Fibroblast of lung (primary cell): ENCODE measurements at regions not wholly inside any gene's neighbourhood (a gene's known extent, or its start where the extent isn't known, plus 50 kb on each side); places are given as distances from the start of the nearest gene placed in this dataset.

Experiments
- DNase-seq, 2 donors: peaks; one replicate each; pipeline versions ENCODE4 v3.0.0 to v3.0.0-alpha.2; 2010; ENCODE audit warnings: low read depth in 2 of 2
- H2AFZ ChIP-seq: 2 replicates; pipeline ENCODE4 v1.5.1; 2012; ENCODE audit warnings: low read length, control low read depth, inconsistent platforms
- H3K27ac ChIP-seq: 2 replicates; pipeline ENCODE4 v1.5.1; 2011; ENCODE audit warnings: low read length, control low read depth; ENCODE audit not compliant: insufficient read depth
- H3K27me3 ChIP-seq: 2 replicates; pipeline ENCODE4 v1.5.1; 2011; ENCODE audit warnings: mild to moderate bottlenecking, low read length; ENCODE audit not compliant: control insufficient read depth, insufficient read depth
- H3K36me3 ChIP-seq: 2 replicates; pipeline ENCODE4 v1.5.1; 2011; ENCODE audit warnings: low read length; ENCODE audit not compliant: control insufficient read depth, insufficient read depth
- H3K4me1 ChIP-seq: 2 replicates; pipeline ENCODE4 v1.5.1; 2011; ENCODE audit warnings: low read length; ENCODE audit not compliant: control insufficient read depth, insufficient read depth; ENCODE audit errors: extremely low read depth
- H3K4me2 ChIP-seq: 2 replicates; pipeline ENCODE4 v1.5.1; 2011; ENCODE audit warnings: low read length, control low read depth; ENCODE audit not compliant: insufficient read depth; ENCODE audit errors: extremely low read depth
- H3K4me3 ChIP-seq, 4 experiments: fragments of 200-600 bp in 1 of 4; sonication (generic) in 1 of 4; replicated peaks in 1 of 4; 2 replicates each; pipeline ENCODE4 v1.5.1; 2011 to 2016; ENCODE audit warnings: low read length in 4 of 4, low read depth in 3 of 4, mild to moderate bottlenecking in 3 of 4, control low read depth in 2 of 4, inconsistent platforms in 1 of 4, mixed read lengths in 1 of 4; ENCODE audit not compliant: insufficient read depth in 1 of 4; ENCODE audit errors: control extremely low read depth in 1 of 4
- H3K79me2 ChIP-seq: 2 replicates; pipeline ENCODE4 v1.5.1; 2012; ENCODE audit warnings: mild to moderate bottlenecking, low read length, inconsistent platforms; ENCODE audit not compliant: control insufficient read depth, insufficient read depth
- H3K9ac ChIP-seq: 2 replicates; pipeline ENCODE4 v1.5.1; 2011; ENCODE audit warnings: mild to moderate bottlenecking, low read length, control low read depth; ENCODE audit not compliant: insufficient read depth
- H3K9me3 ChIP-seq: 2 replicates; pipeline ENCODE4 v1.5.1; 2012; ENCODE audit warnings: low read depth, low read length; ENCODE audit not compliant: control insufficient read depth, insufficient read depth
- H4K20me1 ChIP-seq: 2 replicates; pipeline ENCODE4 v1.5.1; 2011; ENCODE audit warnings: low read length; ENCODE audit not compliant: control insufficient read depth, insufficient read depth; ENCODE audit errors: extremely low read depth
- EZH2 ChIP-seq: IDR thresholded peaks from 2 replicates; pipeline ENCODE4 v1.5.1; 2012; ENCODE audit warnings: low read length, control low read depth, mild to moderate bottlenecking; ENCODE audit errors: missing control alignments
- TF ChIP-seq, protein P1 (sequence below), 2 donors: IDR thresholded peaks in 1 of 2; conservative IDR thresholded peaks in 1 of 2; 1 replicate in 1 of 2; 2 replicates in 1 of 2; pipeline ENCODE4 v1.5.1; 2011 to 2012; ENCODE audit warnings: low read length in 2 of 2, control low read depth in 1 of 2, inconsistent platforms in 1 of 2, low read depth in 1 of 2, mild to moderate bottlenecking in 1 of 2

DNA sequence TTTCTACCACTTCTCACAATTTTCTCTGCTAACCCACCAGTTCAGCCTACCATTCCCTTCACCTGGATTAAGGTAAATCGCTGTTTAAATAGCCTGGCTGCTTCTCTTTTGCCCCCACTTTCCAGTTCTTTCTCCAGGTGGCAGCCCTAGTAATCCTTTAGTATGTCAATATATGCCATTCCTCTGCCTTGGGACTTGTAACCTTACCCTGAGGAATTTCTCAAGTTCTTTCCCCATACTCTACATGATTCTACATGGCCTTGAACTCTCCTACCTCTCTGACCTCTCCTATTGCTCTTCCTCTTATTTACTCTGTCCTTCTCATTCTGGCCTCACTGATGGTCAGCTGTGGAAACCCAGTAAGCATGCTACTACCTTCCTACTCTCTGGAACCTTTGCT, 546.0 kb downstream of the PLA2G4A start:
- TF ChIP-seq, protein P1, sequence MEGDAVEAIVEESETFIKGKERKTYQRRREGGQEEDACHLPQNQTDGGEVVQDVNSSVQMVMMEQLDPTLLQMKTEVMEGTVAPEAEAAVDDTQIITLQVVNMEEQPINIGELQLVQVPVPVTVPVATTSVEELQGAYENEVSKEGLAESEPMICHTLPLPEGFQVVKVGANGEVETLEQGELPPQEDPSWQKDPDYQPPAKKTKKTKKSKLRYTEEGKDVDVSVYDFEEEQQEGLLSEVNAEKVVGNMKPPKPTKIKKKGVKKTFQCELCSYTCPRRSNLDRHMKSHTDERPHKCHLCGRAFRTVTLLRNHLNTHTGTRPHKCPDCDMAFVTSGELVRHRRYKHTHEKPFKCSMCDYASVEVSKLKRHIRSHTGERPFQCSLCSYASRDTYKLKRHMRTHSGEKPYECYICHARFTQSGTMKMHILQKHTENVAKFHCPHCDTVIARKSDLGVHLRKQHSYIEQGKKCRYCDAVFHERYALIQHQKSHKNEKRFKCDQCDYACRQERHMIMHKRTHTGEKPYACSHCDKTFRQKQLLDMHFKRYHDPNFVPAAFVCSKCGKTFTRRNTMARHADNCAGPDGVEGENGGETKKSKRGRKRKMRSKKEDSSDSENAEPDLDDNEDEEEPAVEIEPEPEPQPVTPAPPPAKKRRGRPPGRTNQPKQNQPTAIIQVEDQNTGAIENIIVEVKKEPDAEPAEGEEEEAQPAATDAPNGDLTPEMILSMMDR (conservative IDR thresholded peaks at IDR 0.05 in 1 of 2, IDR thresholded peaks at IDR 0.05 in 1 of 2; ENCODE audit: low read depth in 1 of 2, low read length in 2 of 2) = no peak
- no peak for TF ChIP-seq EZH2
- Histone ChIP-seq H3K79me2 (no peaks in the 10 kb centered on the region), H3K4me3 (no peak overlapping the region), H3K4me2 (no peak overlapping the region), H3K4me1 (no peaks in the 10 kb centered on the region), H3K27me3 (no peaks in the 10 kb centered on the region), H3K36me3 (no peaks in the 10 kb centered on the region), H3K27ac (no peak overlapping the region), H3K9ac (no peak overlapping the region), H3K9me3 (no peaks in the 10 kb centered on the region), H4K20me1 (no peaks in the 10 kb centered on the region), H2AFZ (no peak overlapping the region)
- DNase-seq = no peak

DNA sequence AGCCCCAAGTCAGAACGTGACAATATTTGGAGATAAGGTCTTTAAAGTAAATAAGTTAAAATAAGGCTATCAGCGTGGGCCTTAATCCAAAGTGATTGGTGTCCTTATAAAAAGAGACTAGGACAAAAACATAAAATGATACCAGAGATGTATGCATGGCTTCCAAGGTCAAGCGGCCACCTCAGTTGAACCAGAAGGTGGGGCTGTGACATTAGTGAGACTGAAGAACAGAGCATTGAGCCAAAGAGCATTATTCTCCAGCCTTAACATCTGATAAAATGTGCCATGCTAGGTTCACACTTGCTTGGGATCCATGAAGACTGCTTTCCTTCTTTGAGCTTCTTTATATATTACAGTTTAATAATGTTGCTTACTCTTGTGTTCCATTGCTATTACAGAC, 554.6 kb downstream of the PLA2G4A start:
- Histone ChIP-seq H3K4me3 (no peak overlapping the region), H3K36me3 (no peaks in the 10 kb centered on the region), H3K4me1 (no peaks in the 10 kb centered on the region), H3K4me2 (no peak overlapping the region), H3K9me3 (no peaks in the 10 kb centered on the region), H4K20me1 (no peaks in the 10 kb centered on the region), H3K79me2 (no peaks in the 10 kb centered on the region), H3K27ac (no peak overlapping the region), H3K27me3 (no peaks in the 10 kb centered on the region), H3K9ac (no peak overlapping the region), H2AFZ (no peak overlapping the region)
- no peak for DNase-seq
- TF ChIP-seq, protein P1 (conservative IDR thresholded peaks at IDR 0.05 in 1 of 2, IDR thresholded peaks at IDR 0.05 in 1 of 2; ENCODE audit: low read depth in 1 of 2, low read length in 2 of 2) = no peak
- TF ChIP-seq EZH2 = no peak

DNA sequence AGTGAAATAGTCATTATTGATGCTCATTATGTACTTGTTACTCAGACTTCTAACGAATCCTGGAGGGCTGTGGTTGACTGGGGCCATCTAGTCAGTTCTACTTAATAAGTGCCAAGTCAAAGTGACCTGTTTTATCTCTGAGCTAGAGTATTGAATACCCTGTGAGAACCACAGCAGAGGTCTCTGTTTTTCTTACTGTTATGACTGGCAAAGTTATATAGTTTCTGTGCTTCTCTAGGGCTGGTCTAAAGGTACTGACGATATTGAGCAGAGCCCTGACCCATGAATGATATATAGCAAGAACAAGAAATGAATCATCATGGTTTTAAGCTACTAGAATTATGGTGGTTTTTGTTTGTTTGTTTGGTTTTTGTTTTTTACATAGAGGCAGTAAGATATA, 555.8 kb downstream of the PLA2G4A start:
- no peak overlapping the region for H3K27ac ChIP-seq
- no peak overlapping the region for H2AFZ ChIP-seq
- no peak overlapping the region for H3K9ac ChIP-seq
- no peak for DNase-seq
- no peaks in the 10 kb centered on the region for H3K79me2 ChIP-seq
- no peak overlapping the region for H3K4me2 ChIP-seq
- H3K4me3 ChIP-seq = no peak overlapping the region
- no peaks in the 10 kb centered on the region for H4K20me1 ChIP-seq
- no peaks in the 10 kb centered on the region for H3K27me3 ChIP-seq
- TF ChIP-seq, protein P1 (conservative IDR thresholded peaks at IDR 0.05 in 1 of 2, IDR thresholded peaks at IDR 0.05 in 1 of 2; ENCODE audit: low read depth in 1 of 2, low read length in 2 of 2) = no peak
- no peak for TF ChIP-seq EZH2
- H3K4me1 ChIP-seq = no peaks in the 10 kb centered on the region
- no peaks in the 10 kb centered on the region for H3K9me3 ChIP-seq
- no peaks in the 10 kb centered on the region for H3K36me3 ChIP-seq
